Endothelial cell (in vitro differentiated cells): ENCODE measurements at regions not wholly inside any gene's neighbourhood (a gene's known extent, or its start where the extent isn't known, plus 50 kb on each side); places are given as distances from the start of the nearest gene placed in this dataset.

Source experiments
- DNase-seq: peaks from one replicate; pipeline ENCODE4 v3.0.0; 2021; ENCODE audit warnings: low spot score
- H3K27ac Mint-ChIP-seq: one replicate; pipeline ENCODE4 v1.8.0; 2021; ENCODE audit warnings: mixed read lengths, inconsistent platforms; ENCODE audit not compliant: unreplicated experiment
- H3K27me3 Mint-ChIP-seq: one replicate; pipeline ENCODE4 v1.8.0; 2021; ENCODE audit warnings: mild to moderate bottlenecking, moderate library complexity, mixed read lengths, inconsistent platforms; ENCODE audit not compliant: unreplicated experiment
- H3K36me3 Mint-ChIP-seq: one replicate; pipeline ENCODE4 v1.8.0; 2021; ENCODE audit warnings: mild to moderate bottlenecking, low read depth, mixed read lengths, inconsistent platforms; ENCODE audit not compliant: unreplicated experiment
- H3K4me1 Mint-ChIP-seq: one replicate; pipeline ENCODE4 v1.8.0; 2021; ENCODE audit warnings: mild to moderate bottlenecking, mixed read lengths, inconsistent platforms; ENCODE audit not compliant: unreplicated experiment
- H3K4me3 Mint-ChIP-seq: one replicate; pipeline ENCODE4 v1.8.0; 2021; ENCODE audit warnings: mild to moderate bottlenecking, mixed read lengths, inconsistent platforms; ENCODE audit not compliant: unreplicated experiment
- H3K9me3 Mint-ChIP-seq: one replicate; pipeline ENCODE4 v1.8.0; 2021; ENCODE audit warnings: mixed read lengths, inconsistent platforms; ENCODE audit not compliant: unreplicated experiment
- CTCF ChIP-seq: fragments of 200-600 bp; sonication (generic); IDR thresholded peaks from one replicate; pipeline ENCODE4 v1.5.0; 2021; ENCODE audit warnings: antibody characterized with exemption; ENCODE audit not compliant: unreplicated experiment

- no peak overlapping the region for H3K27ac Mint-ChIP-seq
- no peak overlapping the region for H3K4me3 Mint-ChIP-seq
- no peaks in the 10 kb centered on the region for H3K9me3 Mint-ChIP-seq
- H3K4me1 Mint-ChIP-seq, result no peaks in the 10 kb centered on the region
- no peaks in the 10 kb centered on the region for H3K27me3 Mint-ChIP-seq
- H3K36me3 Mint-ChIP-seq, result no peaks in the 10 kb centered on the region
- TF ChIP-seq CTCF, result no peak
- no peak for DNase-seq
Measured at GRCh38 chrX:39017716-39018115, 216.5 kb downstream of the MID1IP1 start.

DNA sequence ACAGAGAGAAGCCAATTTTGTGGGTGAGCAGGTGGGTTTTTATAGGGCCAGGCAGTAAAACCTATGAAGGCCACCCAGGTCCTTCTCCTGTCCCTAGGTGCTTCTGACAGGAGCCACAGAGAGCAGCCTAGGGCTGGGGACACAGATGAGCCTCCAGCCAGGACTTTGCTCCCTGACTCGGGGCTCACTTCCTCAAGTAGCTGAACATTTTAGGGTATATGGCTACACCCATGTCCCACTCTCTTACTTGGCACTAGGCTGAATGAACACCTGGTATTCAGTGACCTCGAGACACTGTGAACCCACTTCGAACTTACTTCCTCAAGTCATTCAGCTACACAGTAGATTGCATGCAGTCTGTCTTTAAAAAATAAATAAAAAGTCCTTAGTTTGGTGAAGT lies 217.3 kb downstream of the MID1IP1 start:
- Mint-ChIP-seq H3K4me3 (no peak overlapping the region), H3K27me3 (no peaks in the 10 kb centered on the region), H3K27ac (no peak overlapping the region), H3K9me3 (no peaks in the 10 kb centered on the region), H3K36me3 (no peaks in the 10 kb centered on the region), H3K4me1 (no peaks in the 10 kb centered on the region)
- no peak for TF ChIP-seq CTCF
- no peak for DNase-seq

DNA sequence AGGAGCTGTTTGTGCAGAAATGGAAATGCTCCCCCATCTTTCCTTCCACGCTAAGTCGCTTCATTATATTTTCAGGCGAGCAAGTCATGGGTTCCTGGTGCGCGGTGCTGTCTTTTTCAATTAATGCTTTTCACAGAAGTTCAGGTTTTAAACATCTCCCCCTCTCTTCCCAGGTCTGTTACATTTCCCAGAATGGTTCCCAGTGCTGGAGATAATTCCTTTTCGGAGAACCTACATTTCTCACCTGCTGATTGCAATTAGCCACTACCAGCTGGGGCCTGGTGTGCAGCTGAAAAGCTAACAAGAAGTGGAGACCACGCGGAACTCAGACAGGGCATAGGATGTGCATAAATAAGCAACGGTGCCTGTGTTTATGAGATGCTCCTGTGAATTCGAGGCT lies 217.8 kb downstream of the MID1IP1 start:
- no peaks in the 10 kb centered on the region for H3K4me1 Mint-ChIP-seq
- no peak overlapping the region for H3K27ac Mint-ChIP-seq
- no peaks in the 10 kb centered on the region for H3K36me3 Mint-ChIP-seq
- no peak for TF ChIP-seq CTCF
- no peaks in the 10 kb centered on the region for H3K9me3 Mint-ChIP-seq
- H3K27me3 Mint-ChIP-seq, result no peaks in the 10 kb centered on the region
- no peak for DNase-seq
- no peak overlapping the region for H3K4me3 Mint-ChIP-seq

DNA sequence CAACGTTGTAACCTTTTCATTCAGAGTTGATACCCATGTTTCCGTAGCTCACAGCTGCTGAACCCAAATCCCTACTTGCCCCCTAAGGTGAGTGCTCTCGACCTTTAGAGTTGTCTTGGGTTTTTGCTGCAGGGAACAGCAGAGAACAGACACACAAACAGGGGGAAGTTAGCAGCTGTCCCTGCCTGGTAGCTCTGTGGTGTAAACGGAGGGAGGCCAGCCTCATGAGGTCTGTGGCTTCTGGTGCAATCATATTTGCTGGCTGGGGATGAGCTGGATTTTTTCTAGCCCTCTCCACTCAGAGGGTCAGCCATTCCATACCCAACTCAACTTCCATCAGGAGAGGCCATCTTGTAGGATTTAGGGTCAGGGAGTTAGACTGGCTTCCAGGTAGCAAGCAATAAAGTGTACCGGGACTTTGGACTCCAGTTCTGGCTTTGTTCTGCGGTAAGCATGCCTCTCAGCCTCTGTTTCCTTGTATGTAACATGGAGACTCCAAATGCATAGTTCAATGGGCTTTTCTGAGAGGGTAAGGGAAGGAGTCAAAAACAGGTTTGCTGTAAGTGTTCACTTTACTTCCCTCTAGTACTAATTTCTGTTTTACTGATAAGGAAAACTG lies 218.9 kb downstream of the MID1IP1 start:
- H3K27ac Mint-ChIP-seq, result no peak overlapping the region
- no peaks in the 10 kb centered on the region for H3K36me3 Mint-ChIP-seq
- no peaks in the 10 kb centered on the region for H3K27me3 Mint-ChIP-seq
- no peaks in the 10 kb centered on the region for H3K9me3 Mint-ChIP-seq
- DNase-seq, result no peak
- TF ChIP-seq CTCF, result no peak
- H3K4me1 Mint-ChIP-seq, result no peaks in the 10 kb centered on the region
- H3K4me3 Mint-ChIP-seq, result no peak overlapping the region

DNA sequence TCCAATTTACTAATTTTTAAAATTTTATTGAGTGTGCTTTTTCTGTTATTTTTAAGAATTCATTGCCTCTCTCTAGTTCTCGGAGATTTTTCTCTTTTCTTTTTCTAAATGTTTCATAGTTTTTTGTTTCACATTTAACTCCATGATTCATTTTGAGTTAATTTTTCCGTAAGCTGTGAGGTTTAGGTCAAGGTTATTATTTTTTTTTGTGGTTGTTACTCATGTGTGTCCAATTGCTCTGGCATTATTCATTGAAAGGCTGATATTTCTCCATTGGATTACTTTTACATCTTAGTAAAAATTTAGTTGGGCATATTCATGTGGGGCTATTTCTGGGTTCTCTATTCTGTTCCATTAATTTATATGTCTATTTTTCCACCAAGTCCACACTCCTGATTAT lies 220.8 kb downstream of the MID1IP1 start:
- Mint-ChIP-seq H3K27ac (no peak overlapping the region), H3K4me1 (no peaks in the 10 kb centered on the region), H3K36me3 (no peaks in the 10 kb centered on the region), H3K9me3 (no peaks in the 10 kb centered on the region), H3K27me3 (no peaks in the 10 kb centered on the region), H3K4me3 (no peak overlapping the region)
- no peak for DNase-seq
- TF ChIP-seq CTCF, result no peak
